ENCODE measurements at regions not wholly inside any gene's neighbourhood (a gene's known extent, or its start where the extent isn't known, plus 50 kb on each side); places are given as distances from the start of the nearest gene placed in this dataset.
"Not testable (repeated sequence)": the region's sequence is repeated elsewhere in the genome, so short reads cannot be mapped to it uniquely, and the experiment has no call there.

DNA sequence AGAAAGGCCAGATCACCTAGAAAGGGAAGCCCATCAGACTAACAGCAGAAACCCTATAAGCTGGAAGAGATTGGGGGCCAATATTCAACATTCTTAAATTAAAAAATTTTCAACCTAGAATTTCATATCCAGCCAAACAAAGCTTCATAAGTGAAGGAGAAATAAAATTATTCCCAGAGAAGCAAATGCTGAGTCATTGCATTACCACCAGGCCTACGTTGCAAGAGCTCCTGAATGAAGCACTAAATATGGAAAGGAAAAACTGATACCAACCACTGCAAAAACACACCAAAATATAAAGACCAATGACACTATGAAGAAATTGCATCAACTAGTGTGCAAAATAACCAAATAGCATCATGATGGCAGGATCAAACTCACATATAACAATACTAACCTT, 453.4 kb upstream of the PITX2 start:
- no CpG with 5 or more reads among the region's 1 CpG for WGBS (ENCODE audit: insufficient coverage, insufficient read length)
- not testable (repeated sequence) for H3K9me3 ChIP-seq (ENCODE audit: control insufficient read depth, insufficient read depth, low read length); H3K27me3 ChIP-seq (ENCODE audit: control insufficient read depth, insufficient read depth, low read length); DNase-seq (ENCODE audit: low read depth, low spot score); H3K4me3 ChIP-seq (ENCODE audit: low read length); H3K4me1 ChIP-seq (ENCODE audit: control insufficient read depth, insufficient read depth, low read length); H3K36me3 ChIP-seq (ENCODE audit: control insufficient read depth, insufficient read depth, low read length); H3K27ac ChIP-seq (ENCODE audit: low read length)

GRCh38 chr4:111108153-111108552, 485.3 kb upstream of the PITX2 start:
- H3K27ac ChIP-seq (ENCODE audit: low read length) = no peak overlapping the region
- DNase-seq (ENCODE audit: low read depth, low spot score) = no peak
- no peak overlapping the region for H3K4me3 ChIP-seq (ENCODE audit: low read length)
- H3K27me3 ChIP-seq (ENCODE audit: control insufficient read depth, insufficient read depth, low read length) = no peaks in the 10 kb centered on the region
- H3K4me1 ChIP-seq (ENCODE audit: control insufficient read depth, insufficient read depth, low read length) = no peaks in the 10 kb centered on the region
- no peaks in the 10 kb centered on the region for H3K9me3 ChIP-seq (ENCODE audit: control insufficient read depth, insufficient read depth, low read length)
- H3K36me3 ChIP-seq (ENCODE audit: control insufficient read depth, insufficient read depth, low read length) = no peaks in the 10 kb centered on the region
- WGBS (ENCODE audit: insufficient coverage, insufficient read length) = no CpG with 5 or more reads among the region's 1 CpG

DNA sequence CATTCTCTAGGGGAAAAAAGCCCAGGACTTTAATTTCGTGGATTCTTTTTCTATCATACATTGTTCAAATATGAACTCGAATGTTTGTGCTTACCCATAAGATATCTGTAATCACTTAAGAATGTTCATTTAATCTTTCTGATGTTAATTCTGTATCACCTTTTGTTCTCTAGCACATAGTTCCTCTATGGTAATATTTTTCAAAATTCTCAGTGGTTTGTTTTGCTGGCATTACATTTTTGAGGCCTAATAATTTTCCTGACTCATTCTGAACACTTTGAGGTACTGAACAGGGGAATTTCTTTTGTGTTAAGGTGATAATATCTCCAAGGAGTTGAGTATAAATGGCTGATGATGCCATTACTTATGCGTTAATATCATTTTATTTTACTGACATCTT, 490.7 kb upstream of the PITX2 start:
- no peaks in the 10 kb centered on the region for H3K27me3 ChIP-seq (ENCODE audit: control insufficient read depth, insufficient read depth, low read length)
- no peak for DNase-seq (ENCODE audit: low read depth, low spot score)
- WGBS (ENCODE audit: insufficient coverage, insufficient read length) = no CpG with 5 or more reads among the region's 3 CpGs

GRCh38 chr4:111115881-111116280, 493.0 kb upstream of the PITX2 start:
- Histone ChIP-seq H3K4me3 (ENCODE audit: low read length) (no peak overlapping the region), H3K36me3 (ENCODE audit: control insufficient read depth, insufficient read depth, low read length) (no peaks in the 10 kb centered on the region), H3K9me3 (ENCODE audit: control insufficient read depth, insufficient read depth, low read length) (no peaks in the 10 kb centered on the region), H3K27ac (ENCODE audit: low read length) (no peak overlapping the region), H3K4me1 (ENCODE audit: control insufficient read depth, insufficient read depth, low read length) (no peaks in the 10 kb centered on the region), H3K27me3 (ENCODE audit: control insufficient read depth, insufficient read depth, low read length) (no peaks in the 10 kb centered on the region)
- WGBS (ENCODE audit: insufficient coverage, insufficient read length) = no CpG with 5 or more reads among the region's 4 CpGs
- no peak for DNase-seq (ENCODE audit: low read depth, low spot score)

More for the DNA sequence above, 490.7 kb upstream of the PITX2 start:
- no peaks in the 10 kb centered on the region for H3K36me3 ChIP-seq (ENCODE audit: control insufficient read depth, insufficient read depth, low read length)
- no peak overlapping the region for H3K4me3 ChIP-seq (ENCODE audit: low read length)
- no peaks in the 10 kb centered on the region for H3K9me3 ChIP-seq (ENCODE audit: control insufficient read depth, insufficient read depth, low read length)
- H3K4me1 ChIP-seq (ENCODE audit: control insufficient read depth, insufficient read depth, low read length) = no peaks in the 10 kb centered on the region
- H3K27ac ChIP-seq (ENCODE audit: low read length) = no peak overlapping the region

GRCh38 chr4:111120191-111120590, 497.3 kb upstream of the PITX2 start:
- Histone ChIP-seq H3K4me3 (ENCODE audit: low read length) (no peak overlapping the region), H3K4me1 (ENCODE audit: control insufficient read depth, insufficient read depth, low read length) (no peaks in the 10 kb centered on the region), H3K36me3 (ENCODE audit: control insufficient read depth, insufficient read depth, low read length) (no peaks in the 10 kb centered on the region), H3K9me3 (ENCODE audit: control insufficient read depth, insufficient read depth, low read length) (no peaks in the 10 kb centered on the region), H3K27me3 (ENCODE audit: control insufficient read depth, insufficient read depth, low read length) (no peaks in the 10 kb centered on the region), H3K27ac (ENCODE audit: low read length) (no peak overlapping the region)
- no peak for DNase-seq (ENCODE audit: low read depth, low spot score)

GRCh38 chr4:111126340-111126739, 503.5 kb upstream of the PITX2 start:
- Histone ChIP-seq H3K4me3 (ENCODE audit: low read length) (no peak overlapping the region), H3K9me3 (ENCODE audit: control insufficient read depth, insufficient read depth, low read length) (no peaks in the 10 kb centered on the region), H3K4me1 (ENCODE audit: control insufficient read depth, insufficient read depth, low read length) (no peaks in the 10 kb centered on the region), H3K27ac (ENCODE audit: low read length) (no peak overlapping the region), H3K27me3 (ENCODE audit: control insufficient read depth, insufficient read depth, low read length) (no peaks in the 10 kb centered on the region), H3K36me3 (ENCODE audit: control insufficient read depth, insufficient read depth, low read length) (no peaks in the 10 kb centered on the region)
- no CpG with 5 or more reads among the region's 2 CpGs for WGBS (ENCODE audit: insufficient coverage, insufficient read length)
- no peak for DNase-seq (ENCODE audit: low read depth, low spot score)

- Histone ChIP-seq H3K4me1 (ENCODE audit: control insufficient read depth, insufficient read depth, low read length) (no peaks in the 10 kb centered on the region), H3K9me3 (ENCODE audit: control insufficient read depth, insufficient read depth, low read length) (no peaks in the 10 kb centered on the region), H3K27ac (ENCODE audit: low read length) (no peak overlapping the region), H3K4me3 (ENCODE audit: low read length) (no peak overlapping the region), H3K27me3 (ENCODE audit: control insufficient read depth, insufficient read depth, low read length) (no peaks in the 10 kb centered on the region), H3K36me3 (ENCODE audit: control insufficient read depth, insufficient read depth, low read length) (no peaks in the 10 kb centered on the region)
- no CpG with 5 or more reads among the region's 5 CpGs for WGBS (ENCODE audit: insufficient coverage, insufficient read length)
- no peak for DNase-seq (ENCODE audit: low read depth, low spot score)
Observed at GRCh38 chr4:111127841-111128240, 505.0 kb upstream of the PITX2 start.

GRCh38 chr4:111128327-111128726, 505.4 kb upstream of the PITX2 start:
- Histone ChIP-seq H3K4me3 (ENCODE audit: low read length) (no peak overlapping the region), H3K27me3 (ENCODE audit: control insufficient read depth, insufficient read depth, low read length) (no peaks in the 10 kb centered on the region), H3K36me3 (ENCODE audit: control insufficient read depth, insufficient read depth, low read length) (no peaks in the 10 kb centered on the region), H3K4me1 (ENCODE audit: control insufficient read depth, insufficient read depth, low read length) (no peaks in the 10 kb centered on the region), H3K9me3 (ENCODE audit: control insufficient read depth, insufficient read depth, low read length) (no peaks in the 10 kb centered on the region), H3K27ac (ENCODE audit: low read length) (no peak overlapping the region)
- WGBS (ENCODE audit: insufficient coverage, insufficient read length) = no CpG with 5 or more reads among the region's 1 CpG
- DNase-seq (ENCODE audit: low read depth, low spot score) = no peak

- no peaks in the 10 kb centered on the region for H3K27me3 ChIP-seq (ENCODE audit: control insufficient read depth, insufficient read depth, low read length)
Observed at GRCh38 chr4:111136438-111136837, 513.6 kb upstream of the PITX2 start.

GRCh38 chr4:111136967-111137366, 514.1 kb upstream of the PITX2 start:
- no peaks in the 10 kb centered on the region for H3K4me1 ChIP-seq (ENCODE audit: control insufficient read depth, insufficient read depth, low read length)
- no peaks in the 10 kb centered on the region for H3K9me3 ChIP-seq (ENCODE audit: control insufficient read depth, insufficient read depth, low read length)
- no peak overlapping the region for H3K4me3 ChIP-seq (ENCODE audit: low read length)
- no peak for DNase-seq (ENCODE audit: low read depth, low spot score)
- no peaks in the 10 kb centered on the region for H3K36me3 ChIP-seq (ENCODE audit: control insufficient read depth, insufficient read depth, low read length)
- no peak overlapping the region for H3K27ac ChIP-seq (ENCODE audit: low read length)
- no peaks in the 10 kb centered on the region for H3K27me3 ChIP-seq (ENCODE audit: control insufficient read depth, insufficient read depth, low read length)

More at GRCh38 chr4:111136438-111136837, 513.6 kb upstream of the PITX2 start:
- no CpG with 5 or more reads among the region's 1 CpG for WGBS (ENCODE audit: insufficient coverage, insufficient read length)
- Histone ChIP-seq H3K27ac (ENCODE audit: low read length) (no peak overlapping the region), H3K4me1 (ENCODE audit: control insufficient read depth, insufficient read depth, low read length) (no peaks in the 10 kb centered on the region), H3K36me3 (ENCODE audit: control insufficient read depth, insufficient read depth, low read length) (no peaks in the 10 kb centered on the region), H3K9me3 (ENCODE audit: control insufficient read depth, insufficient read depth, low read length) (no peaks in the 10 kb centered on the region), H3K4me3 (ENCODE audit: low read length) (no peak overlapping the region)
- peak; percentile 4 for DNase-seq (ENCODE audit: low read depth, low spot score)

GRCh38 chr4:111143510-111143909, 520.6 kb upstream of the PITX2 start:
- DNase-seq (ENCODE audit: low read depth, low spot score) = no peak
- Histone ChIP-seq H3K27me3 (ENCODE audit: control insufficient read depth, insufficient read depth, low read length) (no peaks in the 10 kb centered on the region), H3K4me3 (ENCODE audit: low read length) (no peak overlapping the region)

More at GRCh38 chr4:111143510-111143909, 520.6 kb upstream of the PITX2 start:
- no peak overlapping the region for H3K27ac ChIP-seq (ENCODE audit: low read length)
- H3K4me1 ChIP-seq (ENCODE audit: control insufficient read depth, insufficient read depth, low read length) = no peaks in the 10 kb centered on the region
- H3K9me3 ChIP-seq (ENCODE audit: control insufficient read depth, insufficient read depth, low read length) = no peaks in the 10 kb centered on the region
- no peaks in the 10 kb centered on the region for H3K36me3 ChIP-seq (ENCODE audit: control insufficient read depth, insufficient read depth, low read length)

All from iPS DF 6.9 (cell line).